Activated T-cell treated with anti-CD3 and anti-CD28 coated beads, Interleukin-2, amount 50 U/mL, for 72 hours (primary cell): ENCODE measurements at regions not wholly inside any gene's neighbourhood (a gene's known extent, or its start where the extent isn't known, plus 50 kb on each side); places are given as distances from the start of the nearest gene placed in this dataset.

Experiments
- ATAC-seq, 2 donors: fragments of 150-1000 bp; cut with Tn5 transposase; replicated peaks in 1 of 2; 2 replicates each; pipeline ENCODE4 v1.10.0; 2021; ENCODE audit warnings: moderate library complexity in 2 of 2, mild to moderate bottlenecking in 1 of 2
- DNase-seq, 2 donors: peaks; one replicate each; pipeline ENCODE4 v3.0.0; 2021 to 2022; ENCODE audit warnings: mixed read lengths in 1 of 2
- H3K27ac Mint-ChIP-seq: one replicate; pipeline ENCODE4 v1.8.0; 2022; ENCODE audit warnings: mild to moderate bottlenecking, moderate library complexity, mixed read lengths
- H3K27me3 Mint-ChIP-seq: one replicate; pipeline ENCODE4 v1.8.0; 2022; ENCODE audit warnings: low read depth, mixed read lengths
- H3K36me3 Mint-ChIP-seq, 2 donors: one replicate each; pipeline ENCODE4 v1.8.0; 2022; ENCODE audit warnings: mixed read lengths in 2 of 2, mild to moderate bottlenecking in 1 of 2; ENCODE audit not compliant: insufficient read depth in 2 of 2
- H3K4me1 Mint-ChIP-seq: one replicate; pipeline ENCODE4 v1.8.0; 2022; ENCODE audit warnings: low read depth, mixed read lengths
- H3K4me3 Mint-ChIP-seq, 2 donors: one replicate each; pipeline ENCODE4 v1.8.0; 2022; ENCODE audit warnings: mild to moderate bottlenecking in 2 of 2, mixed read lengths in 2 of 2, moderate library complexity in 2 of 2
- H3K9me3 Mint-ChIP-seq, 2 donors: one replicate each; pipeline ENCODE4 v1.8.0; 2022; ENCODE audit warnings: mixed read lengths in 2 of 2

- no peak overlapping the region for H3K4me3 Mint-ChIP-seq
- no peak for DNase-seq
- no peak for ATAC-seq
- no peak overlapping the region for H3K27ac Mint-ChIP-seq
- H3K27me3 Mint-ChIP-seq: peaks cover 35% of the 10 kb centered on the region
- H3K36me3 Mint-ChIP-seq: no peaks in the 10 kb centered on the region
- H3K4me1 Mint-ChIP-seq: no peaks in the 10 kb centered on the region
- peaks cover 0 to 3% of the 10 kb centered on the region in 2 donors for H3K9me3 Mint-ChIP-seq
Observed at GRCh38 chr10:44781131-44781530, 130.0 kb upstream of the TMEM72 start.

- ATAC-seq: no peak
- Mint-ChIP-seq H3K27ac (no peak overlapping the region), H3K27me3 (peaks cover 25% of the 10 kb centered on the region), H3K36me3 (no peaks in the 10 kb centered on the region), H3K9me3 (peaks cover 0 to 3% of the 10 kb centered on the region in 2 donors), H3K4me3 (no peak overlapping the region), H3K4me1 (no peaks in the 10 kb centered on the region)
- DNase-seq: no peak
Observed at GRCh38 chr10:44786286-44786850, 124.8 kb upstream of the TMEM72 start.

- Mint-ChIP-seq H3K36me3 (no peaks in the 10 kb centered on the region), H3K9me3 (no peaks in the 10 kb centered on the region), H3K4me3 (no peak overlapping the region), H3K27ac (no peak overlapping the region), H3K4me1 (no peaks in the 10 kb centered on the region), H3K27me3 (peaks cover 21% of the 10 kb centered on the region)
- ATAC-seq: no peak
- DNase-seq: no peak
Observed at GRCh38 chr10:44787480-44788075, 123.6 kb upstream of the TMEM72 start.

- no peaks in the 10 kb centered on the region for H3K4me1 Mint-ChIP-seq
- DNase-seq (no peak), ATAC-seq (no peak)
- H3K4me3 Mint-ChIP-seq: no peak overlapping the region
- no peaks in the 10 kb centered on the region for H3K36me3 Mint-ChIP-seq
- no peak overlapping the region for H3K27ac Mint-ChIP-seq
- H3K27me3 Mint-ChIP-seq: peaks cover 21% of the 10 kb centered on the region
- H3K9me3 Mint-ChIP-seq: no peaks in the 10 kb centered on the region
Observed at GRCh38 chr10:44788147-44789129, 122.7 kb upstream of the TMEM72 start.

- Mint-ChIP-seq H3K4me3 (no peak overlapping the region), H3K27me3 (peaks cover 25% of the 10 kb centered on the region), H3K36me3 (no peaks in the 10 kb centered on the region), H3K27ac (no peak overlapping the region), H3K4me1 (no peaks in the 10 kb centered on the region), H3K9me3 (no peaks in the 10 kb centered on the region)
- ATAC-seq: no peak
- DNase-seq: no peak
Observed at GRCh38 chr10:44792119-44792775, 118.9 kb upstream of the TMEM72 start.

- H3K27me3 Mint-ChIP-seq: peaks cover 38% of the 10 kb centered on the region
- no peaks in the 10 kb centered on the region for H3K9me3 Mint-ChIP-seq
- no peaks in the 10 kb centered on the region for H3K36me3 Mint-ChIP-seq
- no peak for DNase-seq
- no peak overlapping the region for H3K4me3 Mint-ChIP-seq
- H3K4me1 Mint-ChIP-seq: no peaks in the 10 kb centered on the region
- no peak overlapping the region for H3K27ac Mint-ChIP-seq
- no peak for ATAC-seq
Observed at GRCh38 chr10:44799966-44800365, 111.2 kb upstream of the TMEM72 start.

- no peak for DNase-seq
- Mint-ChIP-seq H3K4me3 (no peak overlapping the region), H3K36me3 (no peaks in the 10 kb centered on the region), H3K4me1 (no peaks in the 10 kb centered on the region), H3K27me3 (peaks cover 35% of the 10 kb centered on the region), H3K9me3 (no peaks in the 10 kb centered on the region), H3K27ac (no peak overlapping the region)
- ATAC-seq: no peak
Observed at GRCh38 chr10:44801383-44802327, 109.5 kb upstream of the TMEM72 start.

GRCh38 chr10:44803862-44804261, 107.3 kb upstream of the TMEM72 start:
- H3K4me3 Mint-ChIP-seq: no peak overlapping the region
- ATAC-seq (no peak), DNase-seq (no peak)
- H3K36me3 Mint-ChIP-seq: no peaks in the 10 kb centered on the region
- H3K27me3 Mint-ChIP-seq: peaks cover 27% of the 10 kb centered on the region
- no peaks in the 10 kb centered on the region for H3K9me3 Mint-ChIP-seq
- H3K27ac Mint-ChIP-seq: no peak overlapping the region
- H3K4me1 Mint-ChIP-seq: no peaks in the 10 kb centered on the region

- no peak overlapping the region for H3K4me3 Mint-ChIP-seq
- ATAC-seq: no peak
- H3K4me1 Mint-ChIP-seq: no peaks in the 10 kb centered on the region
- no peak for DNase-seq
- no peaks in the 10 kb centered on the region for H3K9me3 Mint-ChIP-seq
- H3K36me3 Mint-ChIP-seq: no peaks in the 10 kb centered on the region
- no peak overlapping the region for H3K27ac Mint-ChIP-seq
- H3K27me3 Mint-ChIP-seq: peaks cover 23% of the 10 kb centered on the region
Observed at GRCh38 chr10:44804661-44805060, 106.5 kb upstream of the TMEM72 start.

GRCh38 chr10:44805466-44806210, 105.5 kb upstream of the TMEM72 start:
- DNase-seq: no peak
- no peaks in the 10 kb centered on the region for H3K9me3 Mint-ChIP-seq
- no peak overlapping the region for H3K4me3 Mint-ChIP-seq
- no peak overlapping the region for H3K27ac Mint-ChIP-seq
- ATAC-seq: no peak
- no peaks in the 10 kb centered on the region for H3K36me3 Mint-ChIP-seq
- H3K4me1 Mint-ChIP-seq: no peaks in the 10 kb centered on the region
- H3K27me3 Mint-ChIP-seq: peaks cover 15% of the 10 kb centered on the region

- ATAC-seq: no peak
- no peak overlapping the region for H3K27ac Mint-ChIP-seq
- H3K4me1 Mint-ChIP-seq: no peaks in the 10 kb centered on the region
- no peak for DNase-seq
- no peak overlapping the region for H3K4me3 Mint-ChIP-seq
- no peaks in the 10 kb centered on the region for H3K36me3 Mint-ChIP-seq
- H3K9me3 Mint-ChIP-seq: no peaks in the 10 kb centered on the region
- H3K27me3 Mint-ChIP-seq: peaks cover 15% of the 10 kb centered on the region
Observed at GRCh38 chr10:44806950-44807349, 104.2 kb upstream of the TMEM72 start.

GRCh38 chr10:44807451-44807850, 103.7 kb upstream of the TMEM72 start:
- Mint-ChIP-seq H3K36me3 (no peaks in the 10 kb centered on the region), H3K9me3 (no peaks in the 10 kb centered on the region), H3K27me3 (peaks cover 15% of the 10 kb centered on the region), H3K4me3 (no peak overlapping the region), H3K4me1 (no peaks in the 10 kb centered on the region), H3K27ac (no peak overlapping the region)
- ATAC-seq (no peak), DNase-seq (no peak)
